Fibroblast of skin of scalp (primary cell): ENCODE measurements at regions not wholly inside any gene's neighbourhood (a gene's known extent, or its start where the extent isn't known, plus 50 kb on each side); places are given as distances from the start of the nearest gene placed in this dataset.

Source experiments
- DNase-seq: peaks from one replicate; pipeline ENCODE4 v3.0.0-alpha.2; 2013

DNA sequence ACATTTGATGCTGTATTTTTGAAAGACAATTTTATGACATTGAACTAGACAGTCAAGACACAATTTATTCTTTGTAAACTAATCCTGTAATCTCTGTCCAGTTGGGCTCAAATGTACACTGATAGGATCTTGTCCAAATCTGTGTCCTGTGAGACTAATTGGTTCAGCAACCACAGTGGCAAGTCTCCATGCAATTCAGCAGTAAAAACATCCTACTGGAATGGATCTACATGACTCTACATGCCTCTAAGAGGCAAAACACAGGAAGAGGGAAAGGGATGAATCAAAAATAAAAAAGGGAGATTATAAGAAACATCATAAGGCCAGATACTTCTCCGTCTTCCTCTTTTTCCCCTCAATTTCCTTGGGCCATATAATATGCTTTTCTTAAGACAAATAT, 1164.2 kb downstream of the NLGN4Y start:
- DNase-seq, result no peak

DNA sequence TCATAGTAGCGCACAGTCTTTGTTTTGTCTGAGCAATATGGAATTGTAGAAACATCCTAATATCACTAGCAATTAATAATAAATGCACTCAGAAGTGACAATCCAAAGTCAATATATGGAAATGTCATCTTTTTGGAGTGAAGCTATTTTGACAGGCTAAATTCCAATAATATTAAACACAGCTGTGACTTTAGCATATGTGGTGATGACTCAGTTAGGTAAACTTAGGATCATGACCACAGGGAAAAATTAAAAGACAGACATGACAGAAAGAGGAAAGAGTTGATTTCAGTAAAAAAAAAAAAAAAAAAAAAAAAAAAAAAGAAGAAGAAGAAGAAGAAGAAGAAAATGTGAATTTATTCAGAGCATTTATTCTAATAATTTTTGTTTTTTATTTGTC, 1165.7 kb downstream of the NLGN4Y start:
- DNase-seq, result peak; percentile 19

DNA sequence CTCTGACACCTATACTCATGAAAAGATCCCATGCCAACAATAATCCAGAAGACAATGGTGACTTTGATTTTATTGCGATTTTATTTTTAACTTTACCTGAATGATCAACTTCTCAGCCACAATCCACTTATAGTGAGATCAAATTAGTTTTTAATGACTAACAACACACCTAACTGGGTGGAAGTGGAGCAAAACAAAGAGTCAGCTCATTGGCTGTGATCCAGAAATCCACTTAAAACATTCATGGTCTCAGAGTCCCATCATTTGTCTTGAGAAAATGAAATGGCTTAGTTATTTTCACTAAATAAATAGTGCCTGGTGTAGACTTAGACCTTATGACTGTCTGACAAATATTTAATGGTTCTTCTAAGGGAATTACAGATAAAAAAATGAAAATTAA, 1177.8 kb downstream of the NLGN4Y start:
- DNase-seq, result no peak

DNA sequence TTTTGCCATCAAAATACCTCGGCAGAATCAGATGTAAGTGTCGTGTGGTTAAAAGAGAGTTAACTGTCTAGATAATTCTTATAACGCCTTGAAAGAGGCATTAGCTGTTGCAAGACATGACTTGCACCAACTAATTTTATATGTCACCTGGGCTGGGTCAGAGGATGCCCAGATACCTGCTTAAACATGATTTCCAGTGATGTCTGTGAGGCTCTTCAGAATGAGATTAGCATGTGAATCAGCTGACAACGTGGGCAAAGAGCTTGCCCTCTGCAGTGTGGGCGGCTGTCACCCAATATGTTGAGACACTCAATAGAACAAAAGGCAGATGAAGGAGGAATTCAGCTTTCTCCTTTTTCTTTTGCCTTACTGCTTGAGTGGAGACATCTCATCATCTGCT, 1180.6 kb downstream of the NLGN4Y start:
- no peak for DNase-seq

GRCh38 chrY:15749533-15750433, 1225.5 kb downstream of the NLGN4Y start:
- peak; percentile 11 for DNase-seq

DNA sequence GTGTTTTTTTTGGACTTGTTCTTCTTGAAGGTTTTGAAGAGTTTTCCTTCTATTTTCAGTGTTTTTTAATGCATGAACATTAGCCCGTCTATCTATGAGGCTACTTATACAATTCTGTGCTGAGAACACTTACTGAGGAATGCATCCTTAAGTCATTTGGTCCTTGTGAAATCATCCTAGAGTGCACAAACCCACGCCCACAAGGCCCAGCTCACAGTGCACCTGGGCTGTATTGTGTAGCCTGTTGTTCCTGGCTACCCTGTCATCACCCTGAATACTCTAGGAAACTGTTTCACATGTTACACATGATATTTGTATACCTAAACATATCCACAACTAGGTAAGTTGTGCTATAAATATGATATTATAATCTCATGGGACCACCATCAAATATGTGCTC, 1226.7 kb downstream of the NLGN4Y start:
- no peak for DNase-seq

GRCh38 chrY:15756266-15756665, 1231.9 kb downstream of the NLGN4Y start:
- no peak for DNase-seq

- no peak for DNase-seq
These were observed 1249.2 kb downstream of the NLGN4Y start for GRCh38 chrY:15773579-15773978.

DNA sequence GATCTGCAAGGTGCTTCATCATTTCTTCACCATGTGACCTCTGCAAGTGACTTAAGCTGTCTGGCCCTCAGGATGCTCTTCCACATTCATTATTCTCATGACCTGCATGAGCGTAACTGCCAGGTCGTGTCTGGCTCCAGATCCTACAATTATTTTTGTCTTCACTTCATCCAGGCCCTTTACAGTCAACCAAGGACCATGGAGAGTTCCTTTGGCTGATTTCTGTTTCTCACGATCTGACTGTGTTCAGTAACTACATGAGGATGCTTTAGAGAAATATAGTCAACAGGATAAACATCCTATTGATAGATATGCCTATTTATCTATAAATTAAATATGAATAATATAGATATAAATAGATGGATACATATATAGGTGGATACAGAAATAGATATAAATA, 1251.6 kb downstream of the NLGN4Y start:
- DNase-seq, result no peak

GRCh38 chrY:15779891-15780290, 1255.6 kb downstream of the NLGN4Y start:
- DNase-seq, result no peak

GRCh38 chrY:15800021-15800420, 1275.7 kb downstream of the NLGN4Y start:
- no peak for DNase-seq

DNA sequence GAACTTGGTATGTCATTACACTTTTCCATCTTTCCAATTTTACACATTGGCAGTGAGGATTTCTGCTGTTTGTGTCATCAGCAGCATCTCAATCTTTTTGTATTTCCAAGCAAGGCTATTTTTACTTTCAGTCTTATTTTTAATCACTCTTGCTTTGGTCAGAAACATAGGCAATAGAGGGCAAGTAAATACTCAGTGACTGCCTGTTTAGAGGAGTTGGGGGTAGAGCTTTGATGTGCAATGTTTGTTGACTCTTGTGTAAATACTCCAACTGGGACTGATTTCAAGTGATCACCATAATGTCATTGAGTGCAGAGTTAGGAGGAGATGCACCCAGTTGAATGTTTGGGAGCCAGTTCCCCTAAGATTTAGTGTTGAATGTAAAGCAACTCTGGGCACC, 1281.7 kb downstream of the NLGN4Y start:
- DNase-seq, result no peak

DNA sequence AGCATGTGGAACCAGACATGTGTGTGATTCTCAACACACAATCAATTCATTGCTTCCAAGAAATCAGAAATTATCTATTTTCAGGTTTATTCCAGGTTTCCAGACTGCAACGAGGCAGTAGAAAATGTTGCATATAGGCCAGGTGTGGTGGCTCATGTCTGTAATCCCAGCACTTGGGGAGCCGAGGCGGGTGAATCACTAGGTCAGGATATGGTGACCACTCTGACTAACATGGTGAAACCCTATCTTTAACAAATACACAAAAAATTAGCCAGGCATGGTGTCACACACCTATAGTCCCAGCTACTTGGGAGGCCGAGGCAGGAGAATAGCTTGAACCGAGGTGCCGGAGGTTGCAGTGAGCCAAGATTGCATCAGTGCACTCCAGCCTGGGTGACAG, 1289.9 kb downstream of the NLGN4Y start:
- DNase-seq, result no peak
